CD14-positive monocyte (primary cell): ENCODE measurements at regions not wholly inside any gene's neighbourhood (a gene's known extent, or its start where the extent isn't known, plus 50 kb on each side); places are given as distances from the start of the nearest gene placed in this dataset.

Source experiments
- DNase-seq, 3 donors: peaks; one replicate each; pipeline ENCODE4 v3.0.0-alpha.2; 2011 to 2022
- H2AFZ ChIP-seq: 2 replicates; pipeline ENCODE4 v1.6.0; 2012; ENCODE audit warnings: mild to moderate bottlenecking, low read depth, low read length, inconsistent platforms; ENCODE audit not compliant: insufficient read depth, poor library complexity, severe bottlenecking
- H3K27ac ChIP-seq, 2 donors: 1 replicate in 1 of 2; 2 replicates in 1 of 2; pipeline ENCODE4 v1.5.1; 2012 to 2013; ENCODE audit warnings: low read length in 2 of 2, control low read depth in 1 of 2, inconsistent platforms in 1 of 2, low read depth in 1 of 2, mild to moderate bottlenecking in 1 of 2
- H3K27me3 ChIP-seq, 2 donors: one replicate each; pipeline versions ENCODE4 v1.6.0 to v1.6.1; 2011 to 2013; ENCODE audit warnings: low read length in 2 of 2; ENCODE audit not compliant: control insufficient read depth in 2 of 2, insufficient read depth in 2 of 2
- H3K36me3 ChIP-seq, 2 donors: replicated peaks in 1 of 2; 1 replicate in 1 of 2; 2 replicates in 1 of 2; pipeline versions ENCODE4 v1.5.1 to v1.6.1; 2012 to 2013; ENCODE audit warnings: low read length in 2 of 2, control low read depth in 1 of 2, inconsistent platforms in 1 of 2, mild to moderate bottlenecking in 1 of 2; ENCODE audit not compliant: insufficient read depth in 2 of 2, control insufficient read depth in 1 of 2
- H3K4me1 ChIP-seq, 2 donors: 1 replicate in 1 of 2; 2 replicates in 1 of 2; pipeline versions ENCODE4 v1.5.1 to v1.6.1; 2012 to 2013; ENCODE audit warnings: low read length in 2 of 2, control low read depth in 1 of 2, inconsistent platforms in 1 of 2, mild to moderate bottlenecking in 1 of 2, moderate library complexity in 1 of 2; ENCODE audit not compliant: insufficient read depth in 2 of 2, control insufficient read depth in 1 of 2
- H3K4me2 ChIP-seq: replicated peaks from 2 replicates; pipeline ENCODE3; 2012; ENCODE audit warnings: low read length, moderate library complexity, mild to moderate bottlenecking; ENCODE audit not compliant: poor library complexity, severe bottlenecking; ENCODE audit errors: extremely low read depth
- H3K4me3 ChIP-seq, 3 experiments: fragments of 200-600 bp in 1 of 3; sonication (generic) in 1 of 3; replicated peaks in 1 of 3; 1 replicate in 2 of 3; 2 replicates in 1 of 3; pipeline ENCODE4 v1.5.1; 2011 to 2013; ENCODE audit warnings: low read length in 3 of 3, mild to moderate bottlenecking in 3 of 3, control low read depth in 2 of 3, low read depth in 2 of 3, inconsistent platforms in 1 of 3, moderate library complexity in 1 of 3
- H3K79me2 ChIP-seq: 2 replicates; pipeline ENCODE4 v1.6.0; 2012; ENCODE audit warnings: mild to moderate bottlenecking, control low read depth, inconsistent platforms, low read length, moderate library complexity; ENCODE audit not compliant: insufficient read depth
- H3K9ac ChIP-seq: 2 replicates; pipeline ENCODE4 v1.6.0; 2017; ENCODE audit warnings: low read length, mild to moderate bottlenecking; ENCODE audit not compliant: insufficient read depth, poor library complexity, severe bottlenecking
- H3K9me3 ChIP-seq, 2 donors: replicated peaks in 1 of 2; 1 replicate in 1 of 2; 2 replicates in 1 of 2; pipeline versions ENCODE4 v1.5.1 to v1.6.1; 2012 to 2013; ENCODE audit warnings: low read length in 2 of 2, control low read depth in 1 of 2; ENCODE audit not compliant: control insufficient read depth in 1 of 2, insufficient read depth in 1 of 2
- H4K20me1 ChIP-seq: 2 replicates; pipeline ENCODE4 v1.6.0; 2012; ENCODE audit warnings: mild to moderate bottlenecking, low read length, control low read depth, moderate library complexity; ENCODE audit not compliant: insufficient read depth
- H3K27ac Mint-ChIP-seq, 7 donors: one replicate each; pipeline ENCODE4 v1.8.0; 2020; ENCODE audit warnings: mild to moderate bottlenecking in 7 of 7, mixed read lengths in 7 of 7, moderate library complexity in 6 of 7, inconsistent platforms in 2 of 7
- H3K27me3 Mint-ChIP-seq, 3 donors: one replicate each; pipeline ENCODE4 v1.8.0; 2021 to 2022; ENCODE audit warnings: low read depth in 3 of 3, mild to moderate bottlenecking in 3 of 3, mixed read lengths in 3 of 3, moderate library complexity in 3 of 3, inconsistent platforms in 1 of 3
- H3K36me3 Mint-ChIP-seq, 2 donors: one replicate each; pipeline ENCODE4 v1.8.0; 2020; ENCODE audit warnings: mixed read lengths in 2 of 2, inconsistent platforms in 1 of 2, mild to moderate bottlenecking in 1 of 2
- H3K4me1 Mint-ChIP-seq: one replicate; pipeline ENCODE4 v1.8.0; 2020; ENCODE audit warnings: mild to moderate bottlenecking, mixed read lengths
- H3K4me3 Mint-ChIP-seq, 2 donors: one replicate each; pipeline ENCODE4 v1.8.0; 2020; ENCODE audit warnings: mild to moderate bottlenecking in 2 of 2, mixed read lengths in 2 of 2, moderate library complexity in 1 of 2
- H3K9me3 Mint-ChIP-seq, 7 donors: one replicate each; pipeline ENCODE4 v1.8.0; 2020 to 2022; ENCODE audit warnings: mixed read lengths in 7 of 7, mild to moderate bottlenecking in 6 of 7, moderate library complexity in 6 of 7, inconsistent platforms in 2 of 7
- CTCF ChIP-seq: fragments of 200-600 bp; IDR thresholded peaks from one replicate; pipeline ENCODE4 v1.8.0; 2022; ENCODE audit warnings: antibody characterized with exemption, mild to moderate bottlenecking
- WGBS: methylation state at CpG from one replicate; pipeline ENCODE4 v1.1.5; 2013; ENCODE audit warnings: missing lambda C conversion rate; ENCODE audit not compliant: insufficient coverage; 5-methylcytosine and 5-hydroxymethylcytosine counted together
- intact Hi-C, 2 donors: fragments of 100-400 bp; cut with micrococcal nuclease; formaldehyde crosslinking; loops; one replicate each; pipeline versions ENCODE4 v1.15.0 to v1.15.1; 2023

- no peaks in the 10 kb centered on the region for H3K27me3 Mint-ChIP-seq
- H3K27ac ChIP-seq, result no peak overlapping the region
These were observed 391.0 kb downstream of the ICE1 start for GRCh38 chr5:5813441-5813840.

GRCh38 chr5:5810461-5810860 lies 388.0 kb downstream of the ICE1 start:
- Histone ChIP-seq H3K36me3 (no peaks in the 10 kb centered on the region), H3K27me3 (no peaks in the 10 kb centered on the region), H3K4me1 (no peaks in the 10 kb centered on the region), H3K27ac (no peak overlapping the region), H3K9me3 (no peaks in the 10 kb centered on the region), H3K4me2 (no peak overlapping the region), H2AFZ (no peak overlapping the region), H3K79me2 (no peaks in the 10 kb centered on the region), H3K9ac (no peak overlapping the region), H4K20me1 (no peaks in the 10 kb centered on the region), H3K4me3 (no peak overlapping the region)
- no peak overlapping the region for H3K4me3 Mint-ChIP-seq
- H3K4me1 Mint-ChIP-seq, result no peaks in the 10 kb centered on the region
- no peak overlapping the region for H3K27ac Mint-ChIP-seq
- H3K27me3 Mint-ChIP-seq, result peaks cover 0 to 3% (median 2%) of the 10 kb centered on the region in 3 donors
- no peaks in the 10 kb centered on the region for H3K36me3 Mint-ChIP-seq
- no peak for TF ChIP-seq CTCF
- DNase-seq, result no peak
- intact Hi-C loops, result no loop called here
- 17% methylated on average over 1 of the region's 2 CpGs for WGBS
- peaks cover 0 to 7% (median 0%) of the 10 kb centered on the region in 7 donors for H3K9me3 Mint-ChIP-seq

More at GRCh38 chr5:5813441-5813840, 391.0 kb downstream of the ICE1 start:
- Histone ChIP-seq H2AFZ (no peak overlapping the region), H3K79me2 (no peaks in the 10 kb centered on the region), H3K4me3 (no peak overlapping the region), H3K36me3 (no peaks in the 10 kb centered on the region), H4K20me1 (no peaks in the 10 kb centered on the region), H3K4me1 (no peaks in the 10 kb centered on the region), H3K4me2 (no peak overlapping the region), H3K9ac (no peak overlapping the region), H3K9me3 (no peaks in the 10 kb centered on the region), H3K27me3 (no peaks in the 10 kb centered on the region)
- no peaks in the 10 kb centered on the region for H3K36me3 Mint-ChIP-seq
- no peak for DNase-seq
- TF ChIP-seq CTCF, result no peak
- no CpG with 5 or more reads among the region's 5 CpGs for WGBS
- intact Hi-C loops, result no loop called here
- no peaks in the 10 kb centered on the region for H3K4me1 Mint-ChIP-seq
- no peak overlapping the region for H3K4me3 Mint-ChIP-seq
- H3K27ac Mint-ChIP-seq, result no peak overlapping the region
- peaks cover 0 to 3% (median 0%) of the 10 kb centered on the region in 7 donors for H3K9me3 Mint-ChIP-seq
